Activated CD8-positive, alpha-beta T cell treated with anti-CD3 and anti-CD28 coated beads for 36 hours (primary cell): ENCODE measurements at regions not wholly inside any gene's neighbourhood (a gene's known extent, or its start where the extent isn't known, plus 50 kb on each side); places are given as distances from the start of the nearest gene placed in this dataset.

ENCODE experiments used
- ATAC-seq: fragments of 200-7000 bp; cut with Tn5 transposase; one replicate; pipeline ENCODE4 v1.10.0; 2021; ENCODE audit warnings: mild to moderate bottlenecking, moderate library complexity
- CTCF ChIA-PET: fragments of 350-600 bp; sonication (Branson Sonifier 250); formaldehyde crosslinking; loops from one replicate; lab custom pipeline; 2021; ENCODE audit warnings: antibody characterized with exemption; lab: Charles Lee
- POLR2A ChIA-PET: fragments of 350-600 bp; sonication (Branson Sonifier 250); formaldehyde crosslinking; loops from one replicate; lab custom pipeline; 2021; ENCODE audit warnings: antibody characterized with exemption; lab: Charles Lee
- DNase-seq: peaks from one replicate; pipeline ENCODE4 v3.0.0-alpha.2; 2020
- H3K27ac Mint-ChIP-seq: one replicate; pipeline ENCODE4 v1.8.0; 2021; ENCODE audit warnings: mild to moderate bottlenecking, mixed read lengths
- H3K27me3 Mint-ChIP-seq: one replicate; pipeline ENCODE4 v1.8.0; 2021; ENCODE audit warnings: mixed read lengths
- H3K36me3 Mint-ChIP-seq: one replicate; pipeline ENCODE4 v1.8.0; 2021; ENCODE audit warnings: low read depth, mixed read lengths
- H3K4me1 Mint-ChIP-seq: one replicate; pipeline ENCODE4 v1.8.0; 2021; ENCODE audit warnings: low read depth, mixed read lengths
- H3K4me3 Mint-ChIP-seq: one replicate; pipeline ENCODE4 v1.8.0; 2021; ENCODE audit warnings: mild to moderate bottlenecking, moderate library complexity, mixed read lengths
- H3K9me3 Mint-ChIP-seq: one replicate; pipeline ENCODE4 v1.8.0; 2021; ENCODE audit warnings: mixed read lengths
- intact Hi-C: fragments of 100-400 bp; cut with micrococcal nuclease; formaldehyde crosslinking; loops from one replicate; pipeline ENCODE4 v1.10.0; 2022
- TF ChIP-seq, protein P1 (sequence below): fragments of 200-600 bp; IDR thresholded peaks from one replicate; pipeline ENCODE4 v1.8.0; 2022; ENCODE audit warnings: antibody characterized with exemption, mild to moderate bottlenecking

DNA sequence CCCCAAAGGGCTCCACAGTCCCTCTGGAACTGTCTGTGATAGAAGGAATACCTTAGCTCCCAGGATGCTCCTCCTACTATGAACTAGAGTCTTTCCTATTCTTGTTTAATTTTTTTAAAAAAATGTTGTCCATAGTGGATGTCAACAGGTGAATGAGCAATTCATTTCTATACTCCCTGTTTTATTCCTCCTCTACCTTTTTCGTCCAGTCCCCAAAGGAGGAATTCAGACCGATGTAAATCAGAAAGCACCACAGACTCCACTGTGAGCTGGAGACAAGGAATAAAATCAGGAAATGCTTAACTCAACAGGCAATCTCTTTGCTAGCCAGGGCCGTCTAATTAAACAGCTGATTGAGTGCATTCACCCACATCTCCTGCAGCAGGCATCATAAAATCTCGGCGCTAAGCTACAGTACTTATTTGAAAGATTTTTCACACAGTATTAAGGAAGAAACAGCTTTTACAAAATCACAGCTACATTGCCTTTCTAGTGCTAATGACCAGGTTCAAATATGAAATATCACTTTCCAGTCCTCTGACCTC is 381.6 kb downstream of the SIPA1L2 start:
- intact Hi-C loops, result no loop called here
- H3K9me3 Mint-ChIP-seq, result no peaks in the 10 kb centered on the region
- no peak overlapping the region for H3K27ac Mint-ChIP-seq
- ChIA-PET CTCF (no interaction called here), POLR2A (no interaction called here)
- no peak overlapping the region for H3K4me3 Mint-ChIP-seq
- TF ChIP-seq, protein P1, sequence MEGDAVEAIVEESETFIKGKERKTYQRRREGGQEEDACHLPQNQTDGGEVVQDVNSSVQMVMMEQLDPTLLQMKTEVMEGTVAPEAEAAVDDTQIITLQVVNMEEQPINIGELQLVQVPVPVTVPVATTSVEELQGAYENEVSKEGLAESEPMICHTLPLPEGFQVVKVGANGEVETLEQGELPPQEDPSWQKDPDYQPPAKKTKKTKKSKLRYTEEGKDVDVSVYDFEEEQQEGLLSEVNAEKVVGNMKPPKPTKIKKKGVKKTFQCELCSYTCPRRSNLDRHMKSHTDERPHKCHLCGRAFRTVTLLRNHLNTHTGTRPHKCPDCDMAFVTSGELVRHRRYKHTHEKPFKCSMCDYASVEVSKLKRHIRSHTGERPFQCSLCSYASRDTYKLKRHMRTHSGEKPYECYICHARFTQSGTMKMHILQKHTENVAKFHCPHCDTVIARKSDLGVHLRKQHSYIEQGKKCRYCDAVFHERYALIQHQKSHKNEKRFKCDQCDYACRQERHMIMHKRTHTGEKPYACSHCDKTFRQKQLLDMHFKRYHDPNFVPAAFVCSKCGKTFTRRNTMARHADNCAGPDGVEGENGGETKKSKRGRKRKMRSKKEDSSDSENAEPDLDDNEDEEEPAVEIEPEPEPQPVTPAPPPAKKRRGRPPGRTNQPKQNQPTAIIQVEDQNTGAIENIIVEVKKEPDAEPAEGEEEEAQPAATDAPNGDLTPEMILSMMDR, result no peak
- DNase-seq (no peak), ATAC-seq (no peak)
- peaks cover 40% of the 10 kb centered on the region for H3K27me3 Mint-ChIP-seq
- no peaks in the 10 kb centered on the region for H3K4me1 Mint-ChIP-seq
- no peaks in the 10 kb centered on the region for H3K36me3 Mint-ChIP-seq

DNA sequence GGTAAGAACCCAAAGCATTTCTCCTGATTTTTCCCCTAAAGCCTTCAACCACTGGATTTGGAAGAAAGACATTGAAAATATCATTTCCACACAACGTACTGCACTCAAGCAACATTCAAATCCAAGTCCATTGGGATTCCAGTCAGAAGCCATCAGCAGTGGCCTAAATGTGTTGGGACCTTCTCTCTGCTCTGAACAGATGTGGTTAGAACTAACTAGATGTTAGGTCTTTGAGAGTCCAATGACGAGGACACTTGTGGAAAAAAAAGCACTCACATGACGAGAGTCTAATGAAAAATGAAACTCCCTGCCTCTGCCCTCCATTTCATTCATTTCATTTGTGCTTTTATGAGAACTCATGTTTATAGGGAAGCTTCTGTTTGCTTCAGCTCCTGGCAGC is 382.3 kb downstream of the SIPA1L2 start:
- Mint-ChIP-seq H3K27ac (no peak overlapping the region), H3K36me3 (no peaks in the 10 kb centered on the region), H3K9me3 (no peaks in the 10 kb centered on the region), H3K4me3 (no peak overlapping the region), H3K27me3 (peaks cover 36% of the 10 kb centered on the region), H3K4me1 (no peaks in the 10 kb centered on the region)
- CTCF ChIA-PET, result no interaction called here
- POLR2A ChIA-PET, result no interaction called here
- no peak for DNase-seq
- TF ChIP-seq, protein P1, result no peak
- no peak for ATAC-seq
- intact Hi-C loops, result no loop called here

DNA sequence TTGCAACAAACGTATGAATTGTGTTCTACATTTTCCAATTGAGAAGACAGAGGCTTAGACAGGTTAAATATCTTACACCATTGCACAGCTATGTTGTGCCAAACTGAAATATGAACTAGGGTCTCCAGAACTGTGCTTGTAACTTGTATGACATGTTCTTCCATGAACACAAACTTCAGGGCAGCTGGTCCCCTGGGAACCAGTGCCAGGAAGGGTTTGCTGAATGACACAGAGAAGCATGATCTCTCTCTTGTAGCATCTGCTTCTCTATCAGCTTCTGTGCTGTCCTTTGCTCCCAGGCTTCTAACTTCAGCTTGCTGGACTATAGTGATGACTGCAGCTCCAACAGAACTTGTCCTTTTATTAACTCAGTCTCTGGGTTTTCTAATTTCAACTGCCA is 385.5 kb downstream of the SIPA1L2 start:
- POLR2A ChIA-PET, result no interaction called here
- TF ChIP-seq, protein P1, result no peak
- peaks cover 27% of the 10 kb centered on the region for H3K27me3 Mint-ChIP-seq
- no peaks in the 10 kb centered on the region for H3K4me1 Mint-ChIP-seq
- DNase-seq, result no peak
- no peak overlapping the region for H3K4me3 Mint-ChIP-seq
- H3K9me3 Mint-ChIP-seq, result no peaks in the 10 kb centered on the region
- H3K36me3 Mint-ChIP-seq, result no peaks in the 10 kb centered on the region
- CTCF ChIA-PET, result no interaction called here
- intact Hi-C loops, result no loop called here
- ATAC-seq, result no peak
- no peak overlapping the region for H3K27ac Mint-ChIP-seq

DNA sequence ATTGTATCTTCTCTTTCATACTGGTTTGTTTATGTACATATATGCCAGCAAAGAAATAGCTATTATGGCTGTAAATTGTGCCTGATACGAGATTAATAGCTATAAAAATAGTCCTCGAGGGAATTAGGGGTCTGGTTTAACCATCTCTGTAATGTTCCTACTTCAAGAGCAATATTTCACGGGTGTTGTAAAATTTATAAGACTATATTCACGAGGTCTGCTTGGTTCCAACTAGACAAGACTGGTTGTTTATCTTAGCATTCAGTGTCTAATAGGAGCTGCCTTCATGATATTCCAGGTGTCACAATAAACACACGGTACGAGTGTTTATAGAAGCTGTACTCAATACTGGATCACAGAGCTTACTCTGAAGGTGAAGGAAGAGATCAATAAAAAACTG is 389.9 kb downstream of the SIPA1L2 start:
- Mint-ChIP-seq H3K27me3 (peaks cover 11% of the 10 kb centered on the region), H3K27ac (no peak overlapping the region), H3K36me3 (no peaks in the 10 kb centered on the region), H3K4me3 (no peak overlapping the region), H3K9me3 (no peaks in the 10 kb centered on the region), H3K4me1 (no peaks in the 10 kb centered on the region)
- DNase-seq, result no peak
- no peak for ATAC-seq
- POLR2A ChIA-PET, result no interaction called here
- intact Hi-C loops, result no loop called here
- CTCF ChIA-PET, result no interaction called here
- TF ChIP-seq, protein P1, result no peak

DNA sequence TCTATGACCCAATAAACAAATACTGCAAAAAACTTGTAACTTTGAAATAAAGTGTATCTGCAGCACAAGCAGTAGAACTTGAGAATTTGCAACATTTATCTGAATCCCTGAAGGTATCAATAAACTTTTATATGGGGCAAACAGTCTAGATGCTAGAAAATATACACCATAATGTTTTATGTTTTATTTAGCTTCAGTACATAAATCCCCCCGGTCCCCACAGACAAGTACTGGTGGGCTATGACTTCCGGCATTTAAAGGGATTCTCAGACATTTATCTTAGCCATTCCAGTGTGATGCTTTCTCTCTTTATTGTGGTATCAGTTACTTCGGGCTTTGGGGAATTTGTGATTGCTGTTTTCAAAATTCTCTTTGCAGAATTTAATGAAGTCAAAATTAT is 390.4 kb downstream of the SIPA1L2 start:
- peaks cover 11% of the 10 kb centered on the region for H3K27me3 Mint-ChIP-seq
- no peak overlapping the region for H3K4me3 Mint-ChIP-seq
- intact Hi-C loops, result no loop called here
- DNase-seq (no peak), ATAC-seq (no peak)
- H3K36me3 Mint-ChIP-seq, result no peaks in the 10 kb centered on the region
- no peaks in the 10 kb centered on the region for H3K9me3 Mint-ChIP-seq
- H3K27ac Mint-ChIP-seq, result no peak overlapping the region
- no peaks in the 10 kb centered on the region for H3K4me1 Mint-ChIP-seq
- POLR2A ChIA-PET, result no interaction called here
- CTCF ChIA-PET, result no interaction called here
- TF ChIP-seq, protein P1, result no peak
